ENCODE measurements at regions not wholly inside any gene's neighbourhood (a gene's known extent, or its start where the extent isn't known, plus 50 kb on each side); places are given as distances from the start of the nearest gene placed in this dataset.

- no peak overlapping the region for H3K27ac ChIP-seq (ENCODE audit: insufficient read length, low read depth, low read length)
- Mint-ChIP-seq H3K27ac (no peak overlapping the region; a peak in 1 of 7 replicates), H3K27me3 (ENCODE audit: low read depth) (no peaks in the 10 kb centered on the region; the same call in 1 of the 2 replicates), H3K36me3 (ENCODE audit: insufficient read depth in 1 of 3, low read depth in 3 of 3) (peaks cover 0 to 4% (median 0%) of the 10 kb centered on the region in 3 experiments; a peak in 2 of 7 replicates), H3K9me3 (peaks cover 12% of the 10 kb centered on the region in 2 experiments), H3K4me1 (no peaks in the 10 kb centered on the region), H3K4me3 (no peak overlapping the region)
- no peak overlapping the region for H2BK12ac ChIP-seq (ENCODE audit: insufficient read length, low read depth, low read length)
- H2AFZ ChIP-seq (ENCODE audit: low read length), result no peak overlapping the region
- H2BK5ac ChIP-seq (ENCODE audit: insufficient read length, low read length), result no peak overlapping the region
- H3T11ph ChIP-seq (ENCODE audit: low read length), result no peak overlapping the region
- no peak overlapping the region for H3K9ac ChIP-seq (ENCODE audit: extremely low read depth, insufficient read length, low read length)
- H3K9me3 ChIP-seq (ENCODE audit: control insufficient read depth, low read depth, low read length), result no peaks in the 10 kb centered on the region
- H3K79me1 ChIP-seq (ENCODE audit: insufficient read depth, low read depth, low read length, poor library complexity, severe bottlenecking), result no peaks in the 10 kb centered on the region
- no peak overlapping the region for H3K23ac ChIP-seq (ENCODE audit: insufficient read length, low read depth, low read length)
- no peak overlapping the region for H2BK15ac ChIP-seq (ENCODE audit: low read depth, low read length)
- no peaks in the 10 kb centered on the region for H3K79me2 ChIP-seq (ENCODE audit: insufficient read depth, low read length)
- no peak overlapping the region for H4K91ac ChIP-seq (ENCODE audit: insufficient read length, low read depth, low read length)
- no peak overlapping the region for H2BK120ac ChIP-seq (ENCODE audit: low read depth, low read length, poor library complexity, severe bottlenecking)
- H4K5ac ChIP-seq (ENCODE audit: insufficient read length, low read depth, low read length), result no peak overlapping the region
- no peak overlapping the region for H3K4me2 ChIP-seq (ENCODE audit: insufficient read depth, insufficient read length, low read length)
- no peak for DNase-seq
- WGBS (ENCODE audit: extremely low coverage, insufficient read length, low lambda C conversion rate), result no CpG with 5 or more reads among the region's 3 CpGs
- no peak overlapping the region for H4K8ac ChIP-seq (replicated peaks; ENCODE audit: insufficient read length, low read depth, low read length)
- H4K20me1 ChIP-seq (ENCODE audit: control insufficient read depth, insufficient read depth, insufficient read length), result no peaks in the 10 kb centered on the region
- no peak overlapping the region for H3K56ac ChIP-seq (ENCODE audit: insufficient read length, low read depth, low read length)
- no peak overlapping the region for H2BK20ac ChIP-seq (ENCODE audit: low read depth, low read length, poor library complexity, severe bottlenecking)
- H2AK5ac ChIP-seq (ENCODE audit: insufficient read length, low read length), result no peak overlapping the region
- no peaks in the 10 kb centered on the region for H3K4me1 ChIP-seq (ENCODE audit: insufficient read depth, low read length)
- H3K14ac ChIP-seq (ENCODE audit: insufficient read depth, low read length), result no peak overlapping the region
- H3K23me2 ChIP-seq (ENCODE audit: insufficient read length, low read depth, low read length, poor library complexity, severe bottlenecking), result no peaks in the 10 kb centered on the region
- H3K27me3 ChIP-seq (ENCODE audit: insufficient read depth, low read length), result no peaks in the 10 kb centered on the region
- H3K4ac ChIP-seq (ENCODE audit: low read depth, low read length), result no peak overlapping the region
- TF ChIP-seq CTCF (conservative IDR thresholded peaks at IDR 0.05), result no peak
- no peak overlapping the region for H3K18ac ChIP-seq (ENCODE audit: insufficient read length, low read depth, low read length)
These were observed 279.6 kb downstream of the RERGL start for GRCh38 chr12:17810399-17810798.
